AG10803 (cell line): ENCODE measurements at regions not wholly inside any gene's neighbourhood (a gene's known extent, or its start where the extent isn't known, plus 50 kb on each side); places are given as distances from the start of the nearest gene placed in this dataset.

ENCODE experiments used
- DNase-seq: peaks from one replicate; pipeline ENCODE4 v3.0.0; 2010; ENCODE audit warnings: low read depth
- H3K4me3 ChIP-seq: 2 replicates; pipeline ENCODE4 v1.5.1; 2011; ENCODE audit warnings: mild to moderate bottlenecking, low read length, control low read depth
- CTCF ChIP-seq: conservative IDR thresholded peaks from 2 replicates; pipeline ENCODE4 v1.5.1; 2011; ENCODE audit warnings: mild to moderate bottlenecking, low read length, control low read depth, inconsistent platforms

DNA sequence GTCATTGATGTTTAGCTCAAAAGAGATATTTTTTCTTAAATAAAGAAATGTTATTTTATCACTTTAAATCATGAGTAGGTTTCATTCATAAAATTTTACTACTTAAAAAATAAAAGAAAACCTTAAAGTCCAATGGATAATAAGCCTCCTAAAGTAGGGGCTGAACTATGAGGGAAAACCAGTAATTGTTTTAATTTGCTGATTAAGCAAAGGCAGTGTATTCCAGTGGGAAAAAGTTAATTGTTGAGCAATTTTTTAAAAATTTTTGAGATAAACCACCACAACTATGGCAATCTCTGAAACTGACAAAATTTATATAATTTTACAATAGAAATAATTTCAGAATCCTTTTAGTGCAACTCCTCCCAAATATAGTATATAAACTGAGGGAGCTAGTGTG is 195.0 kb downstream of the FBXO4 start:
- no peak for TF ChIP-seq CTCF
- no peak overlapping the region for H3K4me3 ChIP-seq
- no peak for DNase-seq

DNA sequence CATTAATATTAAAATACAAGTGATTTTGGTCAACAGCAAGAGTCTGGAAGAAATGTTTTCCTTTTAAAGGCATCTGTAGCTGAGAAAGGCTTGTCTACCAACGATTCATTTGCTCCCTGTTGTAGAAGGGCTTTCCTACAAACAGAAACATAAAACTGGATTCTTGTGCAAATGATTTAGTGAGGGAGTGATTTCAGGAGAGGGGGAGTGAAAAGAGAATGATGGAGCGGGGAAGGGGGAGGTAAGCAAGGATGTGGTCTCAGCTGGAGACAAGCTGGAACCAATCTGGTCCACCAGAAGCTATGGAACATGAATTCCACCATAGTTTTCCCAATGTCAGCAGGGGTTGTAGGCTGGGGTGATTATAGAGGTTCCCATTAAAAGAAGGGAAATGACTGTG is 196.3 kb downstream of the FBXO4 start:
- no peak for DNase-seq
- H3K4me3 ChIP-seq: no peak overlapping the region
- no peak for TF ChIP-seq CTCF

- DNase-seq: no peak
- TF ChIP-seq CTCF: no peak
- no peak overlapping the region for H3K4me3 ChIP-seq
Observed at GRCh38 chr5:42131081-42131480, 206.0 kb downstream of the FBXO4 start.

DNA sequence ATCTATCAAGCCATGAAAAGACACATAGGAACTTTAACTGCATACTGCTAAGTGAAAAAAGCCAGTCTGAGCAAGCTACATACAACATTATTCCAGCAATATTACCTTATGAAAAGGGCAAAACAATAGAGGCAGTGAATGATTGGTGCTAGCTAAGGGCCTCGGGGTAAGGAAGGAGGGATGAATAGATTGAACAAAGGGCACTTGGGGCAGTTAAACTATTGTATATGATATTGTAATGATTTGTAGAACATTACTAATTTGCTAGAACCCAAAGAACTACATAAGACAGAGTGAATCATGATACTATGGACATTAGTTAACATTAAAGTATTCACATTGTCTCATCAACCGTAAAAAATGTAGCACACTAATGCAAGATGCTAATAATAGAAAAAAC is 218.3 kb downstream of the FBXO4 start:
- no peak overlapping the region for H3K4me3 ChIP-seq
- TF ChIP-seq CTCF: no peak
- DNase-seq: no peak

GRCh38 chr5:42148813-42149212 is 223.7 kb downstream of the FBXO4 start:
- no peak for DNase-seq
- TF ChIP-seq CTCF: no peak
- no peak overlapping the region for H3K4me3 ChIP-seq

GRCh38 chr5:42157215-42157614 is 232.1 kb downstream of the FBXO4 start:
- no peak for DNase-seq
- no peak for TF ChIP-seq CTCF
- H3K4me3 ChIP-seq: no peak overlapping the region

DNA sequence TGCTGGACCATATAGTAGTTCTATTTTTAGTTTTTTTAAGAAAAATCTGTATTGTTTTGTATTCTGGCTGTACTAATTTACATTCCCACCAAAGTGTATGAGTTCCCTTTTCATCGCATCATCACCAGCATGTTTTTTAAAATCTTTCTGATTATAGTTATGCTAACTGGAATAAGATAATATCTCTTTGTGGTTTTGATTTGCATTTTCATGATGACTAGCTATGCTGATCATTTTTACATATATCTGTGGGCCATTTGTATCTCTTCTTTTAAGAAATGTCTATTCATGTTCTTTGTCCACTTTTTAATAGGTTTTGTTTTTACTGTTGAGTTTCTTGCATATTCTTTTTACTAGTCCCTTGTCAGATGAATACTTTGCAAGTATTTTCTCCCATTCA is 238.0 kb downstream of the FBXO4 start:
- no peak for DNase-seq
- H3K4me3 ChIP-seq: no peak overlapping the region
- TF ChIP-seq CTCF: no peak
